Nephron progenitor cell (in vitro differentiated cells): ENCODE measurements at regions not wholly inside any gene's neighbourhood (a gene's known extent, or its start where the extent isn't known, plus 50 kb on each side); places are given as distances from the start of the nearest gene placed in this dataset.

Experiments used
- DNase-seq: peaks from one replicate; pipeline ENCODE4 v3.0.0; 2021
- H3K27ac Mint-ChIP-seq: 2 replicates; pipeline ENCODE4 v1.8.0; 2021; ENCODE audit warnings: mild to moderate bottlenecking, moderate library complexity, mixed read lengths
- H3K27me3 Mint-ChIP-seq: 2 replicates; pipeline ENCODE4 v1.8.0; 2021; ENCODE audit warnings: mild to moderate bottlenecking, low read depth, mixed read lengths; ENCODE audit not compliant: poor library complexity
- H3K36me3 Mint-ChIP-seq: 2 replicates; pipeline ENCODE4 v1.8.0; 2021; ENCODE audit warnings: low read depth, mixed read lengths
- H3K4me1 Mint-ChIP-seq: 2 replicates; pipeline ENCODE4 v1.8.0; 2021; ENCODE audit warnings: mixed read lengths
- H3K4me3 Mint-ChIP-seq: 2 replicates; pipeline ENCODE4 v1.8.0; 2021; ENCODE audit warnings: mild to moderate bottlenecking, moderate library complexity, mixed read lengths
- H3K9me3 Mint-ChIP-seq: 2 replicates; pipeline ENCODE4 v1.8.0; 2021; ENCODE audit warnings: mild to moderate bottlenecking, moderate library complexity, mixed read lengths
- TF ChIP-seq, protein P1 (sequence below): fragments of 200-600 bp; sonication (generic); IDR thresholded peaks from 2 replicates; pipeline ENCODE4 v1.5.0; 2021; ENCODE audit warnings: antibody characterized with exemption

DNA sequence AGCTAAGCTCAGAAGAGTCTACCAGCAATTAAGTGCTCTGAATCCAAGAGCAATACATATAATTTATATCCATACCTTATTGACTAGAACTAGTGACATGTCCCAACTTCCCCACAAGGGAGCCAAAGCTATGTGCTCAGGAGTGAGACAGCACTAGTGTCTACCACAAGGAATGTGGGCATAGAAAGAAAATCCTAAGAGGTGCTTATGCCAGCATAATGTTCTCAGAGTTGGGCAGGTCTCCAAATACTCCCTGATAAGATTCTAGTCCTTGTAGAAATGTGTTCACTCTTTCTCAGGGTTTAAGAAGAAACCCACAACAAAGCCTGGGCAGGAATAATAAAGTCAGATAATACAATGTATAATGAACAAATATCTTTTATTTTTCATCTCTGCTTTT, 275.1 kb downstream of the BRINP1 start:
- DNase-seq = no peak
- H3K9me3 Mint-ChIP-seq = no peaks in the 10 kb centered on the region
- TF ChIP-seq, protein P1, sequence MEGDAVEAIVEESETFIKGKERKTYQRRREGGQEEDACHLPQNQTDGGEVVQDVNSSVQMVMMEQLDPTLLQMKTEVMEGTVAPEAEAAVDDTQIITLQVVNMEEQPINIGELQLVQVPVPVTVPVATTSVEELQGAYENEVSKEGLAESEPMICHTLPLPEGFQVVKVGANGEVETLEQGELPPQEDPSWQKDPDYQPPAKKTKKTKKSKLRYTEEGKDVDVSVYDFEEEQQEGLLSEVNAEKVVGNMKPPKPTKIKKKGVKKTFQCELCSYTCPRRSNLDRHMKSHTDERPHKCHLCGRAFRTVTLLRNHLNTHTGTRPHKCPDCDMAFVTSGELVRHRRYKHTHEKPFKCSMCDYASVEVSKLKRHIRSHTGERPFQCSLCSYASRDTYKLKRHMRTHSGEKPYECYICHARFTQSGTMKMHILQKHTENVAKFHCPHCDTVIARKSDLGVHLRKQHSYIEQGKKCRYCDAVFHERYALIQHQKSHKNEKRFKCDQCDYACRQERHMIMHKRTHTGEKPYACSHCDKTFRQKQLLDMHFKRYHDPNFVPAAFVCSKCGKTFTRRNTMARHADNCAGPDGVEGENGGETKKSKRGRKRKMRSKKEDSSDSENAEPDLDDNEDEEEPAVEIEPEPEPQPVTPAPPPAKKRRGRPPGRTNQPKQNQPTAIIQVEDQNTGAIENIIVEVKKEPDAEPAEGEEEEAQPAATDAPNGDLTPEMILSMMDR = no peak
- H3K4me1 Mint-ChIP-seq = no peaks in the 10 kb centered on the region
- H3K27me3 Mint-ChIP-seq = no peaks in the 10 kb centered on the region
- no peak overlapping the region for H3K4me3 Mint-ChIP-seq
- H3K36me3 Mint-ChIP-seq = no peaks in the 10 kb centered on the region
- no peak overlapping the region for H3K27ac Mint-ChIP-seq

DNA sequence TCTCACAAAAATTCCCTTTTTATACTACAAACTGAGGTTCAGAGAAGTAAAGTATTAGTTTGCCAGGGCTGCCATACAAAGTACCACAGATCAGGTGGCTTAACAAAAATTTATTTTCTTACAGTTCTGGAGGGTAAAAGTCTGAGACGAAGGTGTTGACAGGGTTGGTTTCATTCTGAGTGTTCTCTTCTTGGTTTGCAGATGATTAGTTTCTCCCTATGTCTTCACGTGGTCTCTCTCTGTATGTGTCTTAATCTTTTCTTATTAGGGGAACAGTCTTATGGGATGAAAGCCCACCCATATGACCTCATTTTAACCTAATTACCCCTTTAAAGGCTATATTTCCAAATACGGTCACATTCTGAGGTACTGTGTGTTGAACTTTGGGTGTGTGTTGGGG, 274.2 kb downstream of the BRINP1 start:
- Mint-ChIP-seq H3K27ac (no peak overlapping the region), H3K36me3 (no peaks in the 10 kb centered on the region), H3K4me3 (no peak overlapping the region), H3K9me3 (no peaks in the 10 kb centered on the region), H3K27me3 (no peaks in the 10 kb centered on the region), H3K4me1 (no peaks in the 10 kb centered on the region)
- DNase-seq = no peak
- TF ChIP-seq, protein P1 = no peak

- Mint-ChIP-seq H3K9me3 (no peaks in the 10 kb centered on the region), H3K4me1 (no peaks in the 10 kb centered on the region), H3K27me3 (no peaks in the 10 kb centered on the region), H3K4me3 (no peak overlapping the region), H3K27ac (no peak overlapping the region), H3K36me3 (no peaks in the 10 kb centered on the region)
- TF ChIP-seq, protein P1 = no peak
- no peak for DNase-seq
Observed at GRCh38 chr9:119101048-119101447, 268.2 kb downstream of the BRINP1 start.

DNA sequence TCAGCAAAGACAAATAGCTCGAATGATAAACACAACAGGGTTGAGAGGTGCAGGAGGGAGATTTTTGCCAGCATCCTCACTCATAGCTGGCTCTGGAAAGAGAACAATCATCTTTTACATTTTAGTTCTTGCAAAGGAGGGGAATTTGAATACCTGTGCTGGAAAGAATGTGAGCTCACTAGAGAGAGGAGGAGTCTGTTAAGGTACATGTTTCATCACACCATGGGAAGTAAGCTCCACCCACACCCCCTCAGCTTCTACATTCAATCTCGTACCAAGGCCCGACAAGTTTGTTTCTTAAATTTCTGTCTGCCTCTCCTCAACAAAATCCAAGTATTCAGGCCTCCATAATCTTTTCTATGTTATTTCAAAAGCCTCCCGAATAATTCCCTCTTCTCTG, 254.6 kb downstream of the BRINP1 start:
- H3K27ac Mint-ChIP-seq = no peak overlapping the region
- DNase-seq = no peak
- H3K9me3 Mint-ChIP-seq = no peaks in the 10 kb centered on the region
- H3K27me3 Mint-ChIP-seq = no peaks in the 10 kb centered on the region
- TF ChIP-seq, protein P1 = no peak
- no peak overlapping the region for H3K4me3 Mint-ChIP-seq
- no peaks in the 10 kb centered on the region for H3K36me3 Mint-ChIP-seq
- no peaks in the 10 kb centered on the region for H3K4me1 Mint-ChIP-seq
